ENCODE measurements at regions not wholly inside any gene's neighbourhood (a gene's known extent, or its start where the extent isn't known, plus 50 kb on each side); places are given as distances from the start of the nearest gene placed in this dataset.
"Not testable (repeated sequence)": the region's sequence is repeated elsewhere in the genome, so short reads cannot be mapped to it uniquely, and the experiment has no call there.

DNA sequence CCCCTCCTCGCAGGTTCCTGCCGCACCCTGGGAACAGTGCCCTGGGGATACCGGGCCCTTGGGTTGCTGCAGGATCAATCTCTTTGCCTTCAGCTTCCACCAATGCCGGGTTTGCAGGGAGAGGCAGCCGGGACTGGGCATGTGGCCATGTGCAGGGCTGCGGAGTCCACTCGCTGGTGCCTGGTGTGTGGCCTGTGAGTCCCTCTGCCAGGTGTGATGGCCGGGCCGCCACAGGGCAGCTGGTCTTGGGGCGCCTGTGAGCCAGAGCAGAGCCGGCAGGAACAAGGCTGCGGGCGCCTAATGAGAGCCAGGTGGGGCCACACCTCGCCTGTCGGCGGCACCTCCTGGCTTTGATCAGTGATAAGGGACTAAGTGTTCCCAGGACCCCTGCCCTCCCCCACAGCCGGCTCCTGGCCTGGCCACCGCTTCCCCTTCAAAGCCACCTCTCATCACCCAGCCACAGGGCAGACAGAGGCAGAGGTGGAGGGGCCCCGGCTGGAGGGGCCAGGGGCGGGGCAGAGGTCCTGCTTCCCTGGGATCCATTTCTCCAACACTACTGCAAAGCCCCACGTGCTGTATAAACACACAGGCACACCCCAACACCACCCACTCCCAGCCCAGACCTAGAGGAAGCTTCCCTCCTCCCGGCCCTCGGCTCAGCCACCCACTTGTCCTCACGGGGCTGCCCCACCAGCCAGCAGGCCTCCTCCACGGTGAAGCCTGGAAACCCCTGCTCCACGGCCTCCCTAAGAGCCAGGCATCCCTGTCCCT is 132.7 kb downstream of the CPZ start:
- intact Hi-C loops (cut with micrococcal nuclease), result no loop called here
- Mint-ChIP-seq H3K36me3 (ENCODE audit: low read depth) (no peaks in the 10 kb centered on the region), H3K27ac (no peak overlapping the region), H3K4me3 (no peak overlapping the region), H3K9me3 (no peaks in the 10 kb centered on the region), H3K27me3 (ENCODE audit: low read depth) (no peaks in the 10 kb centered on the region), H3K4me1 (ENCODE audit: low read depth) (no peaks in the 10 kb centered on the region)
- no peak for DNase-seq
- CTCF ChIA-PET, result no interaction called here

GRCh38 chr4:8724436-8725070 is 132.0 kb downstream of the CPZ start:
- intact Hi-C loops (cut with micrococcal nuclease), result no loop called here
- no peaks in the 10 kb centered on the region for H3K27me3 Mint-ChIP-seq (ENCODE audit: low read depth)
- H3K36me3 Mint-ChIP-seq (ENCODE audit: low read depth), result no peaks in the 10 kb centered on the region
- H3K4me3 Mint-ChIP-seq, result no peak overlapping the region
- no peak for DNase-seq
- H3K27ac Mint-ChIP-seq, result no peak overlapping the region
- CTCF ChIA-PET, result no interaction called here
- peaks cover 4% of the 10 kb centered on the region for H3K9me3 Mint-ChIP-seq
- H3K4me1 Mint-ChIP-seq (ENCODE audit: low read depth), result no peaks in the 10 kb centered on the region

- Mint-ChIP-seq H3K36me3 (ENCODE audit: low read depth) (no peaks in the 10 kb centered on the region), H3K27me3 (ENCODE audit: low read depth) (no peaks in the 10 kb centered on the region), H3K4me3 (no peak overlapping the region), H3K27ac (no peak overlapping the region), H3K4me1 (ENCODE audit: low read depth) (no peaks in the 10 kb centered on the region), H3K9me3 (peaks cover 5% of the 10 kb centered on the region)
- CTCF ChIA-PET, result no interaction called here
- DNase-seq, result no peak
- intact Hi-C loops (cut with micrococcal nuclease), result no loop called here
These were observed 130.8 kb downstream of the CPZ start for GRCh38 chr4:8723222-8723980.

- Mint-ChIP-seq H3K27ac (no peak overlapping the region), H3K4me3 (no peak overlapping the region), H3K9me3 (peaks cover 7% of the 10 kb centered on the region), H3K36me3 (ENCODE audit: low read depth) (no peaks in the 10 kb centered on the region), H3K27me3 (ENCODE audit: low read depth) (no peaks in the 10 kb centered on the region), H3K4me1 (ENCODE audit: low read depth) (no peaks in the 10 kb centered on the region)
- DNase-seq, result no peak
- intact Hi-C loops (cut with micrococcal nuclease), result no loop called here
- CTCF ChIA-PET, result no interaction called here
These were observed 130.0 kb downstream of the CPZ start for GRCh38 chr4:8722556-8722955.

DNA sequence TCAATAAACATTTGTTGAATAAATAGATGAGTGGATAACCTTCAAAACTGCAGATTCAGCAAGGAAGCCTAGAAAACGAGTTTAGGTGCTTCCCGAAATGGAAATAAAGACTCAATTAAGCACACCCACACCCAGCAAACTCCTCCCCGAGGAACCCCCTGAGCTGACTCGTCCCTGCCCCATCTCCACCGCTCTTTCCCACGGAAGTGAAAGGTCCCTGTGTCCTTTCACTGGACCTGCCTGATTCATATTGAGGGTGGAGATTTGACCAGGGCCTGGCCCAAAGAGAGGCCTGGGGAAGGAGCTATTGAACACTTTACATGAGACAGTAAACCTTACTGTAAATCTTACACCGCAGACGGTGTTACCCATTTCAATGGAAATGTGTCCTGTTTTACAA is 129.1 kb downstream of the CPZ start:
- no peaks in the 10 kb centered on the region for H3K36me3 Mint-ChIP-seq (ENCODE audit: low read depth)
- no peaks in the 10 kb centered on the region for H3K27me3 Mint-ChIP-seq (ENCODE audit: low read depth)
- peaks cover 10% of the 10 kb centered on the region for H3K9me3 Mint-ChIP-seq
- intact Hi-C loops (cut with micrococcal nuclease), result no loop called here
- no peak for DNase-seq
- H3K4me1 Mint-ChIP-seq (ENCODE audit: low read depth), result no peaks in the 10 kb centered on the region
- CTCF ChIA-PET, result no interaction called here
- H3K4me3 Mint-ChIP-seq, result no peak overlapping the region
- no peak overlapping the region for H3K27ac Mint-ChIP-seq

- CTCF ChIA-PET, result no interaction called here
- peaks cover 11% of the 10 kb centered on the region for H3K9me3 Mint-ChIP-seq
- no peaks in the 10 kb centered on the region for H3K36me3 Mint-ChIP-seq (ENCODE audit: low read depth)
- no peak for DNase-seq
- no peaks in the 10 kb centered on the region for H3K4me1 Mint-ChIP-seq (ENCODE audit: low read depth)
- no peak overlapping the region for H3K4me3 Mint-ChIP-seq
- no peaks in the 10 kb centered on the region for H3K27me3 Mint-ChIP-seq (ENCODE audit: low read depth)
- H3K27ac Mint-ChIP-seq, result no peak overlapping the region
- intact Hi-C loops (cut with micrococcal nuclease), result no loop called here
These were observed 126.9 kb downstream of the CPZ start for GRCh38 chr4:8719421-8719820.

- H3K4me1 Mint-ChIP-seq (ENCODE audit: low read depth); H3K27ac Mint-ChIP-seq; CTCF ChIA-PET; H3K36me3 Mint-ChIP-seq (ENCODE audit: low read depth); DNase-seq; intact Hi-C loops (cut with micrococcal nuclease); H3K27me3 Mint-ChIP-seq (ENCODE audit: low read depth); H3K4me3 Mint-ChIP-seq: not testable (repeated sequence)
- H3K9me3 Mint-ChIP-seq, result peaks cover 22% of the 10 kb centered on the region
These were observed 124.9 kb downstream of the CPZ start for GRCh38 chr4:8717470-8717869.

- intact Hi-C loops (cut with micrococcal nuclease), result no loop called here
- Mint-ChIP-seq H3K36me3 (ENCODE audit: low read depth) (no peaks in the 10 kb centered on the region), H3K4me3 (no peak overlapping the region), H3K9me3 (peaks cover 14% of the 10 kb centered on the region), H3K27ac (no peak overlapping the region), H3K4me1 (ENCODE audit: low read depth) (no peaks in the 10 kb centered on the region), H3K27me3 (ENCODE audit: low read depth) (peaks cover 3% of the 10 kb centered on the region)
- no peak for DNase-seq
- CTCF ChIA-PET, result no interaction called here
These were observed 118.4 kb downstream of the CPZ start for GRCh38 chr4:8710946-8711345.

- H3K9me3 Mint-ChIP-seq, result peaks cover 13% of the 10 kb centered on the region
- H3K4me3 Mint-ChIP-seq, result no peak overlapping the region
- DNase-seq, result no peak
- no peaks in the 10 kb centered on the region for H3K4me1 Mint-ChIP-seq (ENCODE audit: low read depth)
- no peaks in the 10 kb centered on the region for H3K36me3 Mint-ChIP-seq (ENCODE audit: low read depth)
- no peak overlapping the region for H3K27ac Mint-ChIP-seq
- CTCF ChIA-PET, result no interaction called here
- intact Hi-C loops (cut with micrococcal nuclease), result no loop called here
- peaks cover 3% of the 10 kb centered on the region for H3K27me3 Mint-ChIP-seq (ENCODE audit: low read depth)
These were observed 117.9 kb downstream of the CPZ start for GRCh38 chr4:8710416-8710815.

DNA sequence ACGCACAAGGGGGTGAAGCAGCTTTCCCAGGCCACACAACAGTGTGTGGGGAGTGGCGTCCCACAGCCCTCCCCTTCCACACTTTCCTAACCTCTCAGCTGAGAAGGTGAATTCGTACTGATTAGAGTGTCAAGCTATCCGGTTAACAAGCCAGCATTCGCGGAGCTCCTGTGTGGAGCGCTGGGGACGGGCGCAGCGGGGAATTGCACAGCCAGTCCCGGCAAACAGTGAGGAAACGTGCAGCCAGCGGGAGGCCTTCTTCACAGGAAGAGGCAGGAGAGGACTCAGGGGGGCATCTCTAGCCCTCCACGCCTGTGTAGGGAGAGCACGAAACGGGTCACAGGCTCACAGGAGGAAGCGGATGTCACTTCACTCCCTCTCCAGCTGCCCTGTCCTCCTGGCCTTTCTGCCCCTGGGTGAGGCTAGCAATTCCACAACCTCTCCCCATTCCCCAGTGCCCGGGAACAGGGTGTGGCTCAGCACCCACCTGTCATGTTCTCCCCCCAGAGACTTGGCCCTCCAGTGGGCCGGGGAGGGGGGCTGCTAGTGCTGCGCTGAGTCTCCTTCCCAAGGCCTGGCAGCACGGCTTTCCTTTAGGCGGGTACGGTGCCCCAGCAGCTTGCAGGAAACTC is 117.3 kb downstream of the CPZ start:
- peaks cover 3% of the 10 kb centered on the region for H3K27me3 Mint-ChIP-seq (ENCODE audit: low read depth)
- H3K4me1 Mint-ChIP-seq (ENCODE audit: low read depth), result no peaks in the 10 kb centered on the region
- CTCF ChIA-PET, result no interaction called here
- H3K4me3 Mint-ChIP-seq, result no peak overlapping the region
- H3K9me3 Mint-ChIP-seq, result peaks cover 13% of the 10 kb centered on the region
- intact Hi-C loops (cut with micrococcal nuclease), result no loop called here
- no peak for DNase-seq
- no peaks in the 10 kb centered on the region for H3K36me3 Mint-ChIP-seq (ENCODE audit: low read depth)
- no peak overlapping the region for H3K27ac Mint-ChIP-seq

GRCh38 chr4:8709050-8709728 is 116.6 kb downstream of the CPZ start:
- Mint-ChIP-seq H3K4me1 (ENCODE audit: low read depth) (no peaks in the 10 kb centered on the region), H3K27me3 (ENCODE audit: low read depth) (peaks cover 5% of the 10 kb centered on the region), H3K27ac (no peak overlapping the region), H3K36me3 (ENCODE audit: low read depth) (no peaks in the 10 kb centered on the region), H3K4me3 (no peak overlapping the region), H3K9me3 (peaks cover 13% of the 10 kb centered on the region)
- DNase-seq, result no peak
- CTCF ChIA-PET, result no interaction called here
- intact Hi-C loops (cut with micrococcal nuclease), result no loop called here

- intact Hi-C loops (cut with micrococcal nuclease), result no loop called here
- Mint-ChIP-seq H3K4me1 (ENCODE audit: low read depth) (no peaks in the 10 kb centered on the region), H3K4me3 (no peak overlapping the region), H3K9me3 (peaks cover 10% of the 10 kb centered on the region), H3K36me3 (ENCODE audit: low read depth) (no peaks in the 10 kb centered on the region), H3K27me3 (ENCODE audit: low read depth) (peaks cover 5% of the 10 kb centered on the region), H3K27ac (no peak overlapping the region)
- CTCF ChIA-PET, result no interaction called here
- DNase-seq, result no peak
These were observed 115.9 kb downstream of the CPZ start for GRCh38 chr4:8708401-8709021.

All from activated naive CD4-positive, alpha-beta T cell treated with anti-CD3 and anti-CD28 coated beads for 36 hours (primary cell).